ENCODE measurements at regions not wholly inside any gene's neighbourhood (a gene's known extent, or its start where the extent isn't known, plus 50 kb on each side); places are given as distances from the start of the nearest gene placed in this dataset.

DNA sequence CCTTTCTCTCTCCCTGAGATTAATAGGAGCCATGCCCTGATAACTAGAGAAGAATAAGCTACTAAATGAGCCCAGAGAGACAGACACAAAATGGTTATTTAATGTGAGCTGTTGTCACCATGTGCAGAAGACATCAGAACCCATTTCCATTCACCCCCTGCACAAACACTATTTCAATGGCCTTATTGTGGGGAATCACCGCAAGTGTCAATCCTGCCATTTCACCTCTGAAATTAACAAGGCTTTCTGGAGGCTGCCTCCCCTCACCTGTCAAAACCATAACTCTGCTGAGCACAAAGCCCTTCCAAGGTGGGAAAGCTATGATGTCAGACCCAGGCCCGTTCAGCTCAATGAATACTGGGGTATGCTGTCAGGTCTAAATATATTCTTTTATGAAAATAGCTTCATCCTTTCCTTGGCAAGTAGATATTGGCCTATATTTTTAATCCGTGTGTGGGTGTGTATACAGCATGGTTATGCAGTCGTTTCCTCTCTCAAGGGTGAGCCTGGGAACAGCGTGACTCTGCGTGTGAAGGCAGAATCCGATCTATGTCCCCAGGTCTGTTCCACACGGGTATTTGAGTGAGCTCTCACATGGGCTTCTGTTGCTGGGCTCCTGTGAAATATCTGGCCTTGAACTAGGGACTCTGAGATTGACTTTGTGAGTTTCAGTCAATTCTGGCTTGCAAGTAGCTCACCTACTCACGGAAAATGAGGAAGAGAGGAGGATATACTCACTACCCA lies 266.3 kb downstream of the FBXW7 start:
- in situ Hi-C loops (cut with MboI): no loop called here
- BruUV-seq (replicated peaks): no TSS peak
- Histone ChIP-seq H3K27me3 (replicated peaks in 1 of 2; ENCODE audit: control insufficient read depth in 2 of 2, insufficient read depth in 2 of 2, low read length in 1 of 2) (0 out of 4 replicates have a peak, but pooled peaks cover 0 to 2% of the 10 kb centered on the region in 2 experiments), H3K79me2 (ENCODE audit: control insufficient read depth, insufficient read depth, low read length) (no peaks in the 10 kb centered on the region), H3K4me2 (ENCODE audit: control insufficient read depth, insufficient read depth) (no peak overlapping the region), H3K4me3 (no peak overlapping the region), H3K27ac (ENCODE audit: control insufficient read depth, insufficient read depth) (no peak overlapping the region), H2AFZ (ENCODE audit: control insufficient read depth, low read depth, low read length) (no peak overlapping the region), H3K36me3 (ENCODE audit: control insufficient read depth in 2 of 2, insufficient read depth in 2 of 2, low read length in 1 of 2) (no peaks in the 10 kb centered on the region), H3K4me1 (ENCODE audit: control insufficient read depth, insufficient read depth, low read length) (no peaks in the 10 kb centered on the region), H3K9me3 (replicated peaks; ENCODE audit: control insufficient read depth, insufficient read depth, low read length) (no peaks in the 10 kb centered on the region), H4K20me1 (ENCODE audit: control insufficient read depth, insufficient read depth) (no peaks in the 10 kb centered on the region), H3K9ac (ENCODE audit: control insufficient read depth, insufficient read depth, low read length) (no peak overlapping the region)
- ChIA-PET SMC1A (ENCODE audit: uncharacterized antibody, unreplicated experiment) (interaction anchor here (0.9 to 3.2 kb wide), 5 partner anchors 8 to 108 kb away, joined by 3 to 13 read pairs (median 4); no protein-coding TSS in a partner anchor), POLR2A (interaction anchor here (1.4 kb wide), 1 partner anchor 8 kb away, joined by 7 read pairs; no protein-coding TSS in a partner anchor), CTCF (interaction anchor here (0.8 to 2.3 kb wide), 3 partner anchors 8 to 89 kb away, joined by 3 to 9 read pairs (median 4); no protein-coding TSS in a partner anchor), RAD21 (ENCODE audit: unreplicated experiment) (interaction anchor here (0.7 to 1.9 kb wide), 3 partner anchors 8 to 23 kb away, joined by 3 to 6 read pairs (median 3); no protein-coding TSS in a partner anchor)
- WGBS (ENCODE audit: insufficient coverage, insufficient replicate concordance, low lambda C conversion rate, missing lambda C conversion rate): 35% methylated on average over 9 of the region's 9 CpGs
- no peak for ATAC-seq
- no peak for FAIRE-seq
- TF ChIP-seq, protein P1, sequence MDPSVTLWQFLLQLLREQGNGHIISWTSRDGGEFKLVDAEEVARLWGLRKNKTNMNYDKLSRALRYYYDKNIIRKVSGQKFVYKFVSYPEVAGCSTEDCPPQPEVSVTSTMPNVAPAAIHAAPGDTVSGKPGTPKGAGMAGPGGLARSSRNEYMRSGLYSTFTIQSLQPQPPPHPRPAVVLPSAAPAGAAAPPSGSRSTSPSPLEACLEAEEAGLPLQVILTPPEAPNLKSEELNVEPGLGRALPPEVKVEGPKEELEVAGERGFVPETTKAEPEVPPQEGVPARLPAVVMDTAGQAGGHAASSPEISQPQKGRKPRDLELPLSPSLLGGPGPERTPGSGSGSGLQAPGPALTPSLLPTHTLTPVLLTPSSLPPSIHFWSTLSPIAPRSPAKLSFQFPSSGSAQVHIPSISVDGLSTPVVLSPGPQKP (IDR thresholded peaks at IDR 0.05; ENCODE audit: low read depth, low read length): no peak
- TF ChIP-seq TCF12 (IDR thresholded peaks at IDR 0.05; ENCODE audit: low read depth, low read length) (no peak), STAT3 (IDR thresholded peaks at IDR 0.05; ENCODE audit: low read depth, low read length) (no peak), SP1 (IDR thresholded peaks at IDR 0.05; ENCODE audit: low read depth, low read length) (no peak), FOXM1 (IDR thresholded peaks at IDR 0.05; ENCODE audit: low read depth, low read length) (no peak), CBX5 (IDR thresholded peaks at IDR 0.05; ENCODE audit: low read depth) (no peak), FOS (IDR thresholded peaks at IDR 0.05; ENCODE audit: borderline replicate concordance, extremely low read depth, insufficient read length) (no peak)
- TF ChIP-seq, protein P2, sequence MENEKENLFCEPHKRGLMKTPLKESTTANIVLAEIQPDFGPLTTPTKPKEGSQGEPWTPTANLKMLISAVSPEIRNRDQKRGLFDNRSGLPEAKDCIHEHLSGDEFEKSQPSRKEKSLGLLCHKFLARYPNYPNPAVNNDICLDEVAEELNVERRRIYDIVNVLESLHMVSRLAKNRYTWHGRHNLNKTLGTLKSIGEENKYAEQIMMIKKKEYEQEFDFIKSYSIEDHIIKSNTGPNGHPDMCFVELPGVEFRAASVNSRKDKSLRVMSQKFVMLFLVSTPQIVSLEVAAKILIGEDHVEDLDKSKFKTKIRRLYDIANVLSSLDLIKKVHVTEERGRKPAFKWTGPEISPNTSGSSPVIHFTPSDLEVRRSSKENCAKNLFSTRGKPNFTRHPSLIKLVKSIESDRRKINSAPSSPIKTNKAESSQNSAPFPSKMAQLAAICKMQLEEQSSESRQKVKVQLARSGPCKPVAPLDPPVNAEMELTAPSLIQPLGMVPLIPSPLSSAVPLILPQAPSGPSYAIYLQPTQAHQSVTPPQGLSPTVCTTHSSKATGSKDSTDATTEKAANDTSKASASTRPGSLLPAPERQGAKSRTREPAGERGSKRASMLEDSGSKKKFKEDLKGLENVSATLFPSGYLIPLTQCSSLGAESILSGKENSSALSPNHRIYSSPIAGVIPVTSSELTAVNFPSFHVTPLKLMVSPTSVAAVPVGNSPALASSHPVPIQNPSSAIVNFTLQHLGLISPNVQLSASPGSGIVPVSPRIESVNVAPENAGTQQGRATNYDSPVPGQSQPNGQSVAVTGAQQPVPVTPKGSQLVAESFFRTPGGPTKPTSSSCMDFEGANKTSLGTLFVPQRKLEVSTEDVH (IDR thresholded peaks at IDR 0.05; ENCODE audit: low read depth, partially characterized antibody): no peak
- TF ChIP-seq, protein P3, sequence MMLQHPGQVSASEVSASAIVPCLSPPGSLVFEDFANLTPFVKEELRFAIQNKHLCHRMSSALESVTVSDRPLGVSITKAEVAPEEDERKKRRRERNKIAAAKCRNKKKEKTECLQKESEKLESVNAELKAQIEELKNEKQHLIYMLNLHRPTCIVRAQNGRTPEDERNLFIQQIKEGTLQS (IDR thresholded peaks at IDR 0.05; ENCODE audit: borderline replicate concordance, extremely low read depth, low read depth, low read length): no peak
- DNase-seq (ENCODE audit: low read depth, low spot score): no peak
- intact Hi-C loops (cut with micrococcal nuclease; ENCODE audit: unreplicated experiment): no loop called here

Data from GM12878 (cell line).